ENCODE measurements at regions not wholly inside any gene's neighbourhood (a gene's known extent, or its start where the extent isn't known, plus 50 kb on each side); places are given as distances from the start of the nearest gene placed in this dataset.
"Not testable (repeated sequence)": the region's sequence is repeated elsewhere in the genome, so short reads cannot be mapped to it uniquely, and the experiment has no call there.

DNA sequence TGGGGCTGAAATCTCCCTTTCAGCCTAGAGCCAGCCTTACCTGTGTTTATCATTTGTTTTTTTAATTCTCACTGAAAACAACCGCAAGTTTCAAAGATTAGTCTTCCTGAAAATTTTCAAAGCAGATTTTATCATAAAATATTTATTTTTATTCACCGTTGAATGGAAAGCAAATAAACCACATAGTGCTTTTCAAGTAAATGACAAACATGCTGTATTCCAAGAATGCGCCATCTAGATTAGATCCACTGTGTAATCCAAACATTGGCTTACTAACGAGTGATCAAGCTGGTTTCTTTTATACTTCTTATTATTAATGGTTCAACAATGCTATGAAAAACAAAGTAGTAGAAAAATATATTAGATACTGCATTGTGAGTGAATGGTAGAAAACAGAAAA lies 1176.2 kb upstream of the IGFBP7 start:
- FAIRE-seq (no peak), DNase-seq (no peak)
- WGBS, 3 donors, result 47 to 70% (median 65%) methylated on average over 4 of the region's 4 CpGs
- no peaks in the 10 kb centered on the region for H3K4me1 ChIP-seq (ENCODE audit: control insufficient read depth in 3 of 3, insufficient read depth in 2 of 3, low read depth in 1 of 3, low read length in 2 of 3)
- H3K27ac ChIP-seq (ENCODE audit: low read depth in 1 of 3, low read length in 2 of 3), result no peak overlapping the region
- H3K4me3 ChIP-seq (ENCODE audit: low read depth in 1 of 3, low read length in 3 of 3), result no peak overlapping the region
- no peaks in the 10 kb centered on the region for H3K36me3 ChIP-seq (ENCODE audit: control insufficient read depth in 3 of 3, insufficient read depth in 2 of 3, low read depth in 1 of 3, low read length in 3 of 3)
- no peaks in the 10 kb centered on the region for H3K27me3 ChIP-seq (ENCODE audit: control insufficient read depth in 3 of 3, insufficient read depth in 3 of 3, low read length in 3 of 3)
- no peaks in the 10 kb centered on the region for H3K9me3 ChIP-seq (ENCODE audit: control insufficient read depth in 2 of 2, insufficient read depth in 1 of 2, low read depth in 1 of 2, low read length in 1 of 2)

- H3K9me3 ChIP-seq (ENCODE audit: control insufficient read depth in 2 of 2, insufficient read depth in 1 of 2, low read depth in 1 of 2, low read length in 1 of 2); H3K4me1 ChIP-seq (ENCODE audit: control insufficient read depth in 3 of 3, insufficient read depth in 2 of 3, low read depth in 1 of 3, low read length in 2 of 3); H3K36me3 ChIP-seq (ENCODE audit: control insufficient read depth in 3 of 3, insufficient read depth in 2 of 3, low read depth in 1 of 3, low read length in 3 of 3); H3K4me3 ChIP-seq (ENCODE audit: low read depth in 1 of 3, low read length in 3 of 3); H3K27ac ChIP-seq (ENCODE audit: low read depth in 1 of 3, low read length in 2 of 3); H3K27me3 ChIP-seq (ENCODE audit: control insufficient read depth in 3 of 3, insufficient read depth in 3 of 3, low read length in 3 of 3); FAIRE-seq; DNase-seq: not testable (repeated sequence)
- WGBS, 3 donors, result 49 to 65% (median 52%) methylated on average over 2 of the region's 2 CpGs
Observed at GRCh38 chr4:58280928-58281327, 1170.7 kb upstream of the IGFBP7 start.

DNA sequence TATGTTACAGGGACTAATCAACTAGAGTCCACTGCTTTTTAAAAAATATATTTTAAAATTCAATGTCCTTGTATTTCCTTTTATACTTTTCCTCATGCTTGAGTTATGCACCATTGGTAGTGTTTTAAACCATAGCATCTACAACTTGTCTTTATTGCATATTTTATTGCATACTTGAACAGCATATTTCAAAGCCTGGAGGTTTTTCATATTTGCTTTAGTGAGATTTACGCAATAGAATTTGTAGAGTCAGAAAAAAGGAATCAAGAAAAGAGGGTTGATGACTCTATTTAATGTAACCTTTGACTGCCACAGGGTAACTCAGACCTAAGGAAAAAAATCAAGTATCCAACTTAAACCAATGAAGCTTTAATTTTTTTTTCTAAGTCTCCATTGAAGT lies 1165.7 kb upstream of the IGFBP7 start:
- H3K36me3 ChIP-seq (ENCODE audit: control insufficient read depth in 3 of 3, insufficient read depth in 2 of 3, low read depth in 1 of 3, low read length in 3 of 3), result no peaks in the 10 kb centered on the region
- H3K27me3 ChIP-seq (ENCODE audit: control insufficient read depth in 3 of 3, insufficient read depth in 3 of 3, low read length in 3 of 3), result no peaks in the 10 kb centered on the region
- FAIRE-seq (no peak), DNase-seq (no peak)
- H3K27ac ChIP-seq (ENCODE audit: low read depth in 1 of 3, low read length in 2 of 3), result no peak overlapping the region
- H3K4me1 ChIP-seq (ENCODE audit: control insufficient read depth in 3 of 3, insufficient read depth in 2 of 3, low read depth in 1 of 3, low read length in 2 of 3), result no peaks in the 10 kb centered on the region
- 92 to 95% (median 94%) methylated on average over 1 of the region's 1 CpG for WGBS, 3 donors
- H3K9me3 ChIP-seq (ENCODE audit: control insufficient read depth in 2 of 2, insufficient read depth in 1 of 2, low read depth in 1 of 2, low read length in 1 of 2), result peaks cover 0 to 3% of the 10 kb centered on the region in 2 donors
- H3K4me3 ChIP-seq (ENCODE audit: low read depth in 1 of 3, low read length in 3 of 3), result no peak overlapping the region

- H3K27me3 ChIP-seq (ENCODE audit: control insufficient read depth in 3 of 3, insufficient read depth in 3 of 3, low read length in 3 of 3), result no peaks in the 10 kb centered on the region
- H3K4me1 ChIP-seq (ENCODE audit: control insufficient read depth in 3 of 3, insufficient read depth in 2 of 3, low read depth in 1 of 3, low read length in 2 of 3), result no peaks in the 10 kb centered on the region
- no peaks in the 10 kb centered on the region for H3K36me3 ChIP-seq (ENCODE audit: control insufficient read depth in 3 of 3, insufficient read depth in 2 of 3, low read depth in 1 of 3, low read length in 3 of 3)
- no peak for DNase-seq
- peaks cover 0 to 12% of the 10 kb centered on the region in 2 donors for H3K9me3 ChIP-seq (ENCODE audit: control insufficient read depth in 2 of 2, insufficient read depth in 1 of 2, low read depth in 1 of 2, low read length in 1 of 2)
- no peak overlapping the region for H3K27ac ChIP-seq (ENCODE audit: low read depth in 1 of 3, low read length in 2 of 3)
- H3K4me3 ChIP-seq (ENCODE audit: low read depth in 1 of 3, low read length in 3 of 3), result no peak overlapping the region
- no peak for FAIRE-seq
- WGBS, 3 donors, result 83 to 86% (median 85%) methylated on average over 5 of the region's 5 CpGs
Observed at GRCh38 chr4:58274553-58274952, 1164.4 kb upstream of the IGFBP7 start.

DNA sequence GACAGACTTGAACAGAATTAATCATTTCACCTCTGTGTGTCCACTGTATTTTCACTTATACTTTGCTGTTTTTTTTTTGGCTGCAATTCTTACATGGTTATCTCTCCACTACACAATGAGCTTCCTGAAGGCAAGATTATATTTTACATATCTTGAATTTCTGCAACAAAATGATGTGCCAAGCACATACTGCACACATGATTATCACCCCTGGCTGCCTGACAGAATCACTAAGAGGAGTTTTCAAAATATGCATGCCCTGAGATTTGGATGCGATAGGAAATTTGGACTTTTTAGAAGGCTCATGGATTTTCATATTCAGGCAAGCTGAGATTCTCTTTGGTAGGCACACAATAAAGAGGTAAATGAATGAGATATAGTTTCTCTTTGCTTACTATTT lies 1162.1 kb upstream of the IGFBP7 start:
- FAIRE-seq, result no peak

GRCh38 chr4:58265734-58266133 lies 1155.5 kb upstream of the IGFBP7 start:
- H3K36me3 ChIP-seq (ENCODE audit: control insufficient read depth in 3 of 3, insufficient read depth in 2 of 3, low read depth in 1 of 3, low read length in 3 of 3), result no peaks in the 10 kb centered on the region
- peaks cover 0 to 8% of the 10 kb centered on the region in 2 donors for H3K9me3 ChIP-seq (ENCODE audit: control insufficient read depth in 2 of 2, insufficient read depth in 1 of 2, low read depth in 1 of 2, low read length in 1 of 2)
- FAIRE-seq, result no peak
- no peak for DNase-seq
- no peaks in the 10 kb centered on the region for H3K4me1 ChIP-seq (ENCODE audit: control insufficient read depth in 3 of 3, insufficient read depth in 2 of 3, low read depth in 1 of 3, low read length in 2 of 3)
- H3K27me3 ChIP-seq (ENCODE audit: control insufficient read depth in 3 of 3, insufficient read depth in 3 of 3, low read length in 3 of 3), result no peaks in the 10 kb centered on the region
- 67 to 80% (median 71%) methylated on average over 2 of the region's 2 CpGs for WGBS, 3 donors
- no peak overlapping the region for H3K27ac ChIP-seq (ENCODE audit: low read depth in 1 of 3, low read length in 2 of 3)
- H3K4me3 ChIP-seq (ENCODE audit: low read depth in 1 of 3, low read length in 3 of 3), result no peak overlapping the region

More for the DNA sequence above, 1162.1 kb upstream of the IGFBP7 start:
- Histone ChIP-seq H3K27ac (ENCODE audit: low read depth in 1 of 3, low read length in 2 of 3) (no peak overlapping the region), H3K9me3 (ENCODE audit: control insufficient read depth in 2 of 2, insufficient read depth in 1 of 2, low read depth in 1 of 2, low read length in 1 of 2) (peaks cover 0 to 12% of the 10 kb centered on the region in 2 donors), H3K4me3 (ENCODE audit: low read depth in 1 of 3, low read length in 3 of 3) (no peak overlapping the region), H3K4me1 (ENCODE audit: control insufficient read depth in 3 of 3, insufficient read depth in 2 of 3, low read depth in 1 of 3, low read length in 2 of 3) (no peaks in the 10 kb centered on the region), H3K27me3 (ENCODE audit: control insufficient read depth in 3 of 3, insufficient read depth in 3 of 3, low read length in 3 of 3) (no peaks in the 10 kb centered on the region), H3K36me3 (ENCODE audit: control insufficient read depth in 3 of 3, insufficient read depth in 2 of 3, low read depth in 1 of 3, low read length in 3 of 3) (no peaks in the 10 kb centered on the region)
- no peak for DNase-seq
- 86 to 93% (median 89%) methylated on average over 1 of the region's 1 CpG for WGBS, 3 donors

DNA sequence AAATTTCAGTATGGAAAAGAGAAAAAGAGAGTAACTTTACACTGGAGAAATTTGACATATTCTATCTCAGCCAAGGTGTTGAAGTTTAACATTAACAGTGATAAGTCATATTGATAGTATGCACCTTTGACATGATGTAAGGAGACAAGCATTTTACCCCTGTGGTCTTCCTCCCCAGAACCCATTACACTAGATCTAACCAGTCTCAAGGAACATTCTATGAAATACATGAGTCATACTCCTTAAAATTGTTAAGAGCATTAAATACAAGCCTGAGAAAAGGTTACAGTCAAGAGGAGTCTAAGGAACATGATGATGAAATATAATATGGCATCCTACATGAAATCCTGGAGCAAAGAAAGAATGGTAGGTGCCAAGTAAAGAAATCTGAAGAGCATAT lies 1151.3 kb upstream of the IGFBP7 start:
- Histone ChIP-seq H3K27ac (ENCODE audit: low read depth in 1 of 3, low read length in 2 of 3) (no peak overlapping the region), H3K4me1 (ENCODE audit: control insufficient read depth in 3 of 3, insufficient read depth in 2 of 3, low read depth in 1 of 3, low read length in 2 of 3) (no peaks in the 10 kb centered on the region), H3K36me3 (ENCODE audit: control insufficient read depth in 3 of 3, insufficient read depth in 2 of 3, low read depth in 1 of 3, low read length in 3 of 3) (no peaks in the 10 kb centered on the region), H3K9me3 (ENCODE audit: control insufficient read depth in 2 of 2, insufficient read depth in 1 of 2, low read depth in 1 of 2, low read length in 1 of 2) (no peaks in the 10 kb centered on the region), H3K27me3 (ENCODE audit: control insufficient read depth in 3 of 3, insufficient read depth in 3 of 3, low read length in 3 of 3) (no peaks in the 10 kb centered on the region), H3K4me3 (ENCODE audit: low read depth in 1 of 3, low read length in 3 of 3) (no peak overlapping the region)
- no peak for DNase-seq
- no peak for FAIRE-seq

GRCh38 chr4:58254291-58254690 lies 1144.1 kb upstream of the IGFBP7 start:
- Histone ChIP-seq H3K36me3 (ENCODE audit: control insufficient read depth in 3 of 3, insufficient read depth in 2 of 3, low read depth in 1 of 3, low read length in 3 of 3) (no peaks in the 10 kb centered on the region), H3K4me1 (ENCODE audit: control insufficient read depth in 3 of 3, insufficient read depth in 2 of 3, low read depth in 1 of 3, low read length in 2 of 3) (no peaks in the 10 kb centered on the region), H3K27ac (ENCODE audit: low read depth in 1 of 3, low read length in 2 of 3) (no peak overlapping the region), H3K27me3 (ENCODE audit: control insufficient read depth in 3 of 3, insufficient read depth in 3 of 3, low read length in 3 of 3) (no peaks in the 10 kb centered on the region), H3K4me3 (ENCODE audit: low read depth in 1 of 3, low read length in 3 of 3) (no peak overlapping the region), H3K9me3 (ENCODE audit: control insufficient read depth in 2 of 2, insufficient read depth in 1 of 2, low read depth in 1 of 2, low read length in 1 of 2) (no peaks in the 10 kb centered on the region)
- no peak for FAIRE-seq
- no peak for DNase-seq
- 52 to 77% (median 62%) methylated on average over 3 of the region's 3 CpGs for WGBS, 3 donors

DNA sequence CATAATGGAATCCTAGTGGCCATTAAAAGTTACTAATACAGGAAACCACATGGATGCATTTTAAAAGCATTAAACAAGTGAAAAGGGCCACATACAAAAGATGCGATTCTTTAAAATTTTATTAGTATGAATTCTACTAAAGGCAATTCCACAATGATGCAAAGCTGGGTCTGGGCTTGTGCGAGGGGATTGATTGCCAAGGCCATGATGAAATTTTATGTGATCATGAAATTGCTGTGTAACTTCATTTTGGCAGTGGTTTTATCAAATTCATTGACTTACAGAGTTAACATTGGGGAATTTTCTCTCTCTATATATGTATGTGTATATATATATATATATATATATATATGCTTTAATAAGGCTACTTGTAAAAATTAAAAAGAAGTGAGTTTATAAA lies 1142.5 kb upstream of the IGFBP7 start:
- Histone ChIP-seq H3K27ac (ENCODE audit: low read depth in 1 of 3, low read length in 2 of 3) (no peak overlapping the region), H3K4me3 (ENCODE audit: low read depth in 1 of 3, low read length in 3 of 3) (no peak overlapping the region), H3K9me3 (ENCODE audit: control insufficient read depth in 2 of 2, insufficient read depth in 1 of 2, low read depth in 1 of 2, low read length in 1 of 2) (no peaks in the 10 kb centered on the region), H3K4me1 (ENCODE audit: control insufficient read depth in 3 of 3, insufficient read depth in 2 of 3, low read depth in 1 of 3, low read length in 2 of 3) (no peaks in the 10 kb centered on the region), H3K36me3 (ENCODE audit: control insufficient read depth in 3 of 3, insufficient read depth in 2 of 3, low read depth in 1 of 3, low read length in 3 of 3) (no peaks in the 10 kb centered on the region), H3K27me3 (ENCODE audit: control insufficient read depth in 3 of 3, insufficient read depth in 3 of 3, low read length in 3 of 3) (no peaks in the 10 kb centered on the region)
- DNase-seq, result no peak
- no peak for FAIRE-seq
- WGBS, 3 donors, result 90 to 92% (median 91%) methylated on average over 2 of the region's 2 CpGs

Measured in small intestine (tissue), 7 donors.